ENCODE measurements at regions not wholly inside any gene's neighbourhood (a gene's known extent, or its start where the extent isn't known, plus 50 kb on each side); places are given as distances from the start of the nearest gene placed in this dataset.

DNA sequence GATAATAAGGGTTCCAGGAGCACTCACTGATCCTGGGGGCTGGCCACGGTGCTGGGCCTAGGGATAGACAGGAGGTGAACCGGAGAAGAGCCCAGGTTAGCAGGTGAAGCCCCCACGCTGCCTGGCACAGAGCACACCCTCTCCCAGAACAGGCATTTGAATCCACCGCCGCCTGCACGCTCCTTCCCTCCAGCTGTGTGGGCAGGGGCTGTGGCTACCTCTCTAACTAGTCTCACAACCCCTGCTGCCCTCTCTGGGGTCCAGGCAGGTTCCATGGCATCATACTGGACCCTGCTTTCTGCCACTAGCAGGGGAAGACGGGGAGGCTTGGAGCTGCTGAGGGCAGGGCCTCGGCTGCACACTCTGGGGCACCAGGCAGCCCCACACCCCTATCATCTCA is 358.0 kb downstream of the CTTN start:
- TF ChIP-seq, protein P1, sequence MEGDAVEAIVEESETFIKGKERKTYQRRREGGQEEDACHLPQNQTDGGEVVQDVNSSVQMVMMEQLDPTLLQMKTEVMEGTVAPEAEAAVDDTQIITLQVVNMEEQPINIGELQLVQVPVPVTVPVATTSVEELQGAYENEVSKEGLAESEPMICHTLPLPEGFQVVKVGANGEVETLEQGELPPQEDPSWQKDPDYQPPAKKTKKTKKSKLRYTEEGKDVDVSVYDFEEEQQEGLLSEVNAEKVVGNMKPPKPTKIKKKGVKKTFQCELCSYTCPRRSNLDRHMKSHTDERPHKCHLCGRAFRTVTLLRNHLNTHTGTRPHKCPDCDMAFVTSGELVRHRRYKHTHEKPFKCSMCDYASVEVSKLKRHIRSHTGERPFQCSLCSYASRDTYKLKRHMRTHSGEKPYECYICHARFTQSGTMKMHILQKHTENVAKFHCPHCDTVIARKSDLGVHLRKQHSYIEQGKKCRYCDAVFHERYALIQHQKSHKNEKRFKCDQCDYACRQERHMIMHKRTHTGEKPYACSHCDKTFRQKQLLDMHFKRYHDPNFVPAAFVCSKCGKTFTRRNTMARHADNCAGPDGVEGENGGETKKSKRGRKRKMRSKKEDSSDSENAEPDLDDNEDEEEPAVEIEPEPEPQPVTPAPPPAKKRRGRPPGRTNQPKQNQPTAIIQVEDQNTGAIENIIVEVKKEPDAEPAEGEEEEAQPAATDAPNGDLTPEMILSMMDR (IDR thresholded peaks at IDR 0.05 in 2 of 3, conservative IDR thresholded peaks at IDR 0.05 in 1 of 3; ENCODE audit: borderline replicate concordance in 1 of 3, insufficient read depth in 1 of 3, low read depth in 2 of 3, low read length in 2 of 3) = no peak
- no peak for TF ChIP-seq EZH2 (IDR thresholded peaks at IDR 0.05)
- no peak for TF ChIP-seq CEBPB (IDR thresholded peaks at IDR 0.05; ENCODE audit: low read depth)
- no peak for TF ChIP-seq POLR2A (IDR thresholded peaks at IDR 0.05; ENCODE audit: borderline replicate concordance, extremely low read depth, insufficient read depth, insufficient read length)
- no peak for TF ChIP-seq SP1 (IDR thresholded peaks at IDR 0.05; ENCODE audit: low read depth)
- TF ChIP-seq YY1 (IDR thresholded peaks at IDR 0.05; ENCODE audit: extremely low read depth, insufficient replicate concordance, low read depth, low read length) = no peak
- TF ChIP-seq JUND (IDR thresholded peaks at IDR 0.05) = no peak
- TF ChIP-seq SIN3A (IDR thresholded peaks at IDR 0.05; ENCODE audit: low read depth) = no peak
- TF ChIP-seq, protein P2, sequence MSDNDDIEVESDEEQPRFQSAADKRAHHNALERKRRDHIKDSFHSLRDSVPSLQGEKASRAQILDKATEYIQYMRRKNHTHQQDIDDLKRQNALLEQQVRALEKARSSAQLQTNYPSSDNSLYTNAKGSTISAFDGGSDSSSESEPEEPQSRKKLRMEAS (IDR thresholded peaks at IDR 0.05) = no peak
- TF ChIP-seq POLR2AphosphoS5 (IDR thresholded peaks at IDR 0.05; ENCODE audit: low read depth, low read length) = no peak
- TF ChIP-seq, protein P3, sequence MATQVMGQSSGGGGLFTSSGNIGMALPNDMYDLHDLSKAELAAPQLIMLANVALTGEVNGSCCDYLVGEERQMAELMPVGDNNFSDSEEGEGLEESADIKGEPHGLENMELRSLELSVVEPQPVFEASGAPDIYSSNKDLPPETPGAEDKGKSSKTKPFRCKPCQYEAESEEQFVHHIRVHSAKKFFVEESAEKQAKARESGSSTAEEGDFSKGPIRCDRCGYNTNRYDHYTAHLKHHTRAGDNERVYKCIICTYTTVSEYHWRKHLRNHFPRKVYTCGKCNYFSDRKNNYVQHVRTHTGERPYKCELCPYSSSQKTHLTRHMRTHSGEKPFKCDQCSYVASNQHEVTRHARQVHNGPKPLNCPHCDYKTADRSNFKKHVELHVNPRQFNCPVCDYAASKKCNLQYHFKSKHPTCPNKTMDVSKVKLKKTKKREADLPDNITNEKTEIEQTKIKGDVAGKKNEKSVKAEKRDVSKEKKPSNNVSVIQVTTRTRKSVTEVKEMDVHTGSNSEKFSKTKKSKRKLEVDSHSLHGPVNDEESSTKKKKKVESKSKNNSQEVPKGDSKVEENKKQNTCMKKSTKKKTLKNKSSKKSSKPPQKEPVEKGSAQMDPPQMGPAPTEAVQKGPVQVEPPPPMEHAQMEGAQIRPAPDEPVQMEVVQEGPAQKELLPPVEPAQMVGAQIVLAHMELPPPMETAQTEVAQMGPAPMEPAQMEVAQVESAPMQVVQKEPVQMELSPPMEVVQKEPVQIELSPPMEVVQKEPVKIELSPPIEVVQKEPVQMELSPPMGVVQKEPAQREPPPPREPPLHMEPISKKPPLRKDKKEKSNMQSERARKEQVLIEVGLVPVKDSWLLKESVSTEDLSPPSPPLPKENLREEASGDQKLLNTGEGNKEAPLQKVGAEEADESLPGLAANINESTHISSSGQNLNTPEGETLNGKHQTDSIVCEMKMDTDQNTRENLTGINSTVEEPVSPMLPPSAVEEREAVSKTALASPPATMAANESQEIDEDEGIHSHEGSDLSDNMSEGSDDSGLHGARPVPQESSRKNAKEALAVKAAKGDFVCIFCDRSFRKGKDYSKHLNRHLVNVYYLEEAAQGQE (IDR thresholded peaks at IDR 0.05; ENCODE audit: low read depth) = no peak
